Neuronal stem cell (in vitro differentiated cells): ENCODE measurements at regions not wholly inside any gene's neighbourhood (a gene's known extent, or its start where the extent isn't known, plus 50 kb on each side); places are given as distances from the start of the nearest gene placed in this dataset.

ENCODE experiments used
- DNase-seq: peaks from one replicate; pipeline ENCODE4 v3.0.0-alpha.2; 2013; ENCODE audit warnings: low spot score
- H2AFZ ChIP-seq: one replicate; pipeline ENCODE4 v1.6.1; 2013; ENCODE audit warnings: mild to moderate bottlenecking, low read length, inconsistent platforms
- H2AK5ac ChIP-seq: 2 replicates; pipeline ENCODE4 v1.6.1; 2013; ENCODE audit warnings: low read depth, mild to moderate bottlenecking, inconsistent platforms, low read length, moderate library complexity, mixed read lengths
- H2BK120ac ChIP-seq: 2 replicates; pipeline ENCODE4 v1.6.1; 2013; ENCODE audit warnings: low read depth, mild to moderate bottlenecking, inconsistent platforms, low read length, moderate library complexity, mixed read lengths
- H2BK12ac ChIP-seq: one replicate; pipeline ENCODE4 v1.6.1; 2013; ENCODE audit warnings: low read length, inconsistent platforms
- H2BK15ac ChIP-seq: 2 replicates; pipeline ENCODE4 v1.6.1; 2013; ENCODE audit warnings: mild to moderate bottlenecking, low read length, inconsistent platforms, mixed read lengths
- H2BK5ac ChIP-seq: one replicate; pipeline ENCODE4 v1.6.1; 2013; ENCODE audit warnings: inconsistent platforms, mild to moderate bottlenecking, low read length, moderate library complexity
- H3K14ac ChIP-seq: one replicate; pipeline ENCODE4 v1.6.1; 2013; ENCODE audit warnings: low read length, inconsistent platforms
- H3K18ac ChIP-seq: 2 replicates; pipeline ENCODE4 v1.6.1; 2013; ENCODE audit warnings: low read length, inconsistent platforms
- H3K23ac ChIP-seq: 2 replicates; pipeline ENCODE4 v1.6.1; 2013; ENCODE audit warnings: low read depth, mild to moderate bottlenecking, mixed read lengths, low read length, inconsistent platforms; ENCODE audit not compliant: poor library complexity
- H3K27ac ChIP-seq: replicated peaks from 3 replicates; pipeline ENCODE4 v1.5.1; 2013; ENCODE audit warnings: low read length, inconsistent platforms
- H3K27me3 ChIP-seq, 3 experiments: 2 replicates each; pipeline ENCODE4 v1.6.1; 2013; ENCODE audit warnings: low read length in 3 of 3, mild to moderate bottlenecking in 2 of 3, inconsistent platforms in 1 of 3, low read depth in 1 of 3, mixed read lengths in 1 of 3, moderate library complexity in 1 of 3; ENCODE audit not compliant: control insufficient read depth in 3 of 3, insufficient read depth in 3 of 3
- H3K36me3 ChIP-seq, 2 donors: replicated peaks in 1 of 2; 2 replicates each; pipeline ENCODE4 v1.6.1; 2013; ENCODE audit warnings: low read length in 2 of 2; ENCODE audit not compliant: control insufficient read depth in 2 of 2, insufficient read depth in 2 of 2
- H3K4ac ChIP-seq: 2 replicates; pipeline ENCODE4 v1.6.1; 2013; ENCODE audit warnings: inconsistent platforms, mild to moderate bottlenecking, low read length, moderate library complexity
- H3K4me1 ChIP-seq, 2 donors: 1 replicate in 1 of 2; 2 replicates in 1 of 2; pipeline ENCODE4 v1.6.1; 2013; ENCODE audit warnings: low read length in 2 of 2, low read depth in 1 of 2; ENCODE audit not compliant: control insufficient read depth in 2 of 2, insufficient read depth in 1 of 2
- H3K4me2 ChIP-seq: one replicate; pipeline ENCODE4 v1.6.1; 2013; ENCODE audit warnings: mild to moderate bottlenecking, low read length, inconsistent platforms; ENCODE audit not compliant: insufficient read depth, poor library complexity, severe bottlenecking
- H3K4me3 ChIP-seq, 2 donors: 2 replicates each; pipeline ENCODE4 v1.5.1; 2013; ENCODE audit warnings: low read length in 2 of 2, mild to moderate bottlenecking in 2 of 2, inconsistent platforms in 1 of 2, moderate library complexity in 1 of 2
- H3K79me1 ChIP-seq: one replicate; pipeline ENCODE4 v1.6.1; 2013; ENCODE audit warnings: low read depth, mild to moderate bottlenecking, inconsistent platforms, low read length, moderate library complexity
- H3K9ac ChIP-seq: one replicate; pipeline ENCODE4 v1.6.1; 2013; ENCODE audit warnings: mild to moderate bottlenecking, low read depth, low read length, inconsistent platforms; ENCODE audit not compliant: poor library complexity
- H3K9me3 ChIP-seq, 2 donors: replicated peaks in 1 of 2; 2 replicates each; pipeline versions ENCODE3 to v1.6.1; 2013; ENCODE audit warnings: low read length in 2 of 2, mild to moderate bottlenecking in 2 of 2, inconsistent platforms in 1 of 2, low read depth in 1 of 2, mixed read lengths in 1 of 2, moderate library complexity in 1 of 2; ENCODE audit not compliant: control insufficient read depth in 2 of 2, insufficient read depth in 1 of 2
- H4K8ac ChIP-seq: one replicate; pipeline ENCODE4 v1.6.1; 2013; ENCODE audit warnings: low read depth, mild to moderate bottlenecking, inconsistent platforms, low read length, moderate library complexity
- H4K91ac ChIP-seq: one replicate; pipeline ENCODE4 v1.6.1; 2013; ENCODE audit warnings: low read length, low read depth, mild to moderate bottlenecking, inconsistent platforms; ENCODE audit not compliant: poor library complexity
- WGBS, 2 donors: extraction: QIAGEN DNeasy Blood & Tissue Kit; methylation state at CpG; one replicate each; pipeline ENCODE4 v1.1.7; 2013; ENCODE audit warnings: missing lambda C conversion rate in 2 of 2, mixed read lengths in 1 of 2; ENCODE audit not compliant: insufficient read length in 2 of 2, insufficient replicate concordance in 1 of 2; ENCODE audit errors: extremely low coverage in 2 of 2; 5-methylcytosine and 5-hydroxymethylcytosine counted together

GRCh38 chr5:162990063-162990462, 447.3 kb upstream of the CCNG1 start:
- H3K18ac ChIP-seq, result no peak overlapping the region
- H3K9me3 ChIP-seq, result no peaks in the 10 kb centered on the region
- H3K9ac ChIP-seq, result no peak overlapping the region
- no peak overlapping the region for H4K91ac ChIP-seq
- no peak overlapping the region for H4K8ac ChIP-seq
- H3K4me3 ChIP-seq, result no peak overlapping the region
- no peak overlapping the region for H3K14ac ChIP-seq
- H3K36me3 ChIP-seq, result no peaks in the 10 kb centered on the region
- H3K4ac ChIP-seq, result no peak overlapping the region
- H2AK5ac ChIP-seq, result no peak overlapping the region
- H2BK120ac ChIP-seq, result no peak overlapping the region
- H3K27ac ChIP-seq, result no peak overlapping the region
- no peak overlapping the region for H2AFZ ChIP-seq
- no peaks in the 10 kb centered on the region for H3K4me1 ChIP-seq
- H3K23ac ChIP-seq, result no peak overlapping the region
- no peak overlapping the region for H2BK15ac ChIP-seq
- no peaks in the 10 kb centered on the region for H3K27me3 ChIP-seq
- DNase-seq, result no peak
- no peak overlapping the region for H2BK12ac ChIP-seq
- no peaks in the 10 kb centered on the region for H3K79me1 ChIP-seq
- H3K4me2 ChIP-seq, result no peak overlapping the region
- H2BK5ac ChIP-seq, result no peak overlapping the region

DNA sequence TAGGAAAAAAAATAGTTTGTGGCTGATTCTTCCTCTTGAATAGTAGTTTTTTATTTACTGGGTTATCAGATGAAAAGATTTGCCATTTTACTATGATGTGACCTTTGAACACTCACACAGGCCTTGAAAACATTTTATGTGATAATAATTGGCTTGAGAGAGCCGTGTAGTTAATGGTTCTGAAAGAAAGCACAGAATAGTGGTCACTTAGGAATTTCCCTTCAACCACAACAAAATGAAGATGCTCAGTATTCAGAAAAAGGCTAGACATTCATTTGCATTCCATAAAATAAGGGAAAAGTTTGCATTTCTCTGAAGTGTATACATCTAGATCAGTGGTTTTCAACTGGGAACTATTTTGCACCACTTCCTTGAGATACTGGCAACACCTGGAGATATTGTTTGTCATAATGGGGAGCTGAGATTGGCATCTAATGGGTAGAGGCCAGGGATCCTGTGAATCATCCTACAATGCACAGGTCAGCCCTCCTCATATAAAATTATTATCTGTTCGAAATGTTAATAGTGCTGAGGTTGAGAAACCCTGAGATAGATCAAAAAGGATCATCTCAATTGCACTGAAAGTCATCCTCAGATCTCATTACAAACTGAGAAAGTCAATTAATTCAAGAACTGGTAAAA, 446.4 kb upstream of the CCNG1 start:
- DNase-seq, result no peak
- Histone ChIP-seq H3K4ac (no peak overlapping the region), H2AFZ (no peak overlapping the region), H3K27me3 (no peaks in the 10 kb centered on the region), H2AK5ac (no peak overlapping the region), H4K91ac (no peak overlapping the region), H3K4me2 (no peak overlapping the region), H3K27ac (no peak overlapping the region), H2BK120ac (no peak overlapping the region), H3K36me3 (no peaks in the 10 kb centered on the region), H3K9me3 (no peaks in the 10 kb centered on the region), H3K79me1 (no peaks in the 10 kb centered on the region), H3K4me3 (no peak overlapping the region), H3K23ac (no peak overlapping the region), H2BK12ac (no peak overlapping the region), H3K9ac (no peak overlapping the region), H4K8ac (no peak overlapping the region), H2BK15ac (no peak overlapping the region), H2BK5ac (no peak overlapping the region), H3K18ac (no peak overlapping the region), H3K14ac (no peak overlapping the region), H3K4me1 (no peaks in the 10 kb centered on the region)
- no CpG with 5 or more reads among the region's 2 CpGs for WGBS, 2 donors

- DNase-seq, result no peak
- H3K23ac ChIP-seq, result no peak overlapping the region
- no peak overlapping the region for H2BK120ac ChIP-seq
- no peaks in the 10 kb centered on the region for H3K27me3 ChIP-seq
- no peaks in the 10 kb centered on the region for H3K4me1 ChIP-seq
- no peak overlapping the region for H2BK5ac ChIP-seq
- no CpG with 5 or more reads among the region's 4 CpGs for WGBS, 2 donors
- no peak overlapping the region for H2BK15ac ChIP-seq
- H2BK12ac ChIP-seq, result no peak overlapping the region
- no peak overlapping the region for H2AFZ ChIP-seq
- no peak overlapping the region for H3K18ac ChIP-seq
- H3K27ac ChIP-seq, result no peak overlapping the region
- H3K9ac ChIP-seq, result no peak overlapping the region
- H3K9me3 ChIP-seq, result no peaks in the 10 kb centered on the region
- H3K4ac ChIP-seq, result no peak overlapping the region
- no peak overlapping the region for H4K8ac ChIP-seq
- H3K4me2 ChIP-seq, result no peak overlapping the region
- H3K36me3 ChIP-seq, result no peaks in the 10 kb centered on the region
- H3K4me3 ChIP-seq, result no peak overlapping the region
- no peak overlapping the region for H2AK5ac ChIP-seq
- H4K91ac ChIP-seq, result no peak overlapping the region
- H3K14ac ChIP-seq, result no peak overlapping the region
- no peaks in the 10 kb centered on the region for H3K79me1 ChIP-seq
Observed at GRCh38 chr5:162995568-162995967, 441.8 kb upstream of the CCNG1 start.

DNA sequence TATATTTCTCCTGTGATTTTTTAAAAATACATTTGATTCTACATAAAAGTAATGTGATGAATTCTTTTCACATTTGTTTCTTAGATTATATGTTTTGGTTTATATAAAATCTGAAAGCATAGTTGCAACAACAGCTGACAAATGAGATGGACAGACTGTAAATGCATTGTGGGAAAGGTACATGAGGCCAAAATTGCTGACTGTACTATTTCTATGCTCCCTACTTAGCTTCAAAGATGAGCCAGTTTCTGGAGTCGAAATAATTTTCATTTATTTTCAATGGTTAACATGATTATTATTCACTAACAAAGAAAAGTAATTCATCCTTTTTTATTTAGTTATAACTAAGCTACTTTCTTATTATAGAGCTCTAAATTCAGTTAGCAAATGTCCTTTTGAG, 441.3 kb upstream of the CCNG1 start:
- Histone ChIP-seq H3K79me1 (no peaks in the 10 kb centered on the region), H3K4me1 (no peaks in the 10 kb centered on the region), H4K8ac (no peak overlapping the region), H3K27ac (no peak overlapping the region), H2BK120ac (no peak overlapping the region), H2BK5ac (no peak overlapping the region), H3K18ac (no peak overlapping the region), H3K23ac (no peak overlapping the region), H3K4ac (no peak overlapping the region), H2AK5ac (no peak overlapping the region), H3K14ac (no peak overlapping the region), H2AFZ (no peak overlapping the region), H4K91ac (no peak overlapping the region), H3K36me3 (no peaks in the 10 kb centered on the region), H2BK15ac (no peak overlapping the region), H3K9ac (no peak overlapping the region), H3K9me3 (no peaks in the 10 kb centered on the region), H2BK12ac (no peak overlapping the region), H3K4me2 (no peak overlapping the region), H3K27me3 (no peaks in the 10 kb centered on the region), H3K4me3 (no peak overlapping the region)
- DNase-seq, result no peak
- no CpG with 5 or more reads among the region's 1 CpG for WGBS, 2 donors
